Erythroblast (primary cell): ENCODE measurements at regions not wholly inside any gene's neighbourhood (a gene's known extent, or its start where the extent isn't known, plus 50 kb on each side); places are given as distances from the start of the nearest gene placed in this dataset.

Experiments used
- GATA1 ChIP-seq: IDR thresholded peaks from 2 replicates; pipeline ENCODE4 v1.6.1; 2011; ENCODE audit warnings: low read depth, mild to moderate bottlenecking, control low read depth, low read length, moderate library complexity
- POLR2A ChIP-seq: IDR thresholded peaks from 2 replicates; pipeline ENCODE4 v1.6.1; 2011; ENCODE audit warnings: mild to moderate bottlenecking, low read length

DNA sequence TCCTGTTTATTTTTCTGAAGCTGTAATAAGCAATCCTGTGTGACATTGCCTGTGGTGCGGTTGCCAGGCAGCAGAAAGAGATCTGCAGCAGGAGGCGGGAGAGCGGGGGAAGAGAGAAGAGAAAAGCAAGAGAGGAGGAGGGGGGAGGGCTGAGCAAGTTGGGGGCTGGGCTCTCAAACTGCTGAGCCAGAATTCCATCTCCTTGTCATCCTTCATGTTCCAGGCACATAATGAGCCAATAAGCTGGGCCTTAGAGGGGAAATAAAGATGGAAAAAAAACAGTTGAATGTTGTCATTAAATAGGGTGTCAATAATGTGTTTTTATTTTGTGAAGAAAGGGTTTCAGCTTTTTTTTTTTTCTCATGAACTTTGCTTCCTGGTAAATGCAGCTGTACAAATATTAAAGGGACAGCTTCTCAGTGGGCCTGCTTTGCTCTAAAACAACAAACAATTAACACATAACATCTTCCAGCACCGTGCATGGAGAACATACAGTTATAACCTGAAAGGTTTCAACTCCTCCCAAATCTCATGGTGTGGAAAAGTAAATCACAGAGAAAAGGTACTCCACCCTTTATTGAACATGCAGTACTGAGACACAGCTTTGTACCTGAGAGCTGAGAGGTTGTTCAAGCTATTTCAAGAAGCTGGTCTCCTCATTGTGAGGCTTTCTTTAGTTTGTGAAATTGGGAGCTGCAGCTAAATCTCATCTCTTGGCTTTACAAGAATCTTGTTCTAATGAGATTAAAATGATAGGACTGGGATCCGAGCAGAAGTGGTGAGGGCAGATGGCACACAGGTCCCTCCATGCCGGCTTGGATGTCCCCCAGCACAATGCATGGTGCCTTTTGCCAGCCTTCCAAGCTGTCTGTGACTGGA lies 451.1 kb upstream of the KCNMB2 start:
- TF ChIP-seq POLR2A (no peak), GATA1 (no peak)
